A549 (cell line): ENCODE measurements at regions not wholly inside any gene's neighbourhood (a gene's known extent, or its start where the extent isn't known, plus 50 kb on each side); places are given as distances from the start of the nearest gene placed in this dataset.
A peak's percentile ranks its signal among the peaks of the same experiment; 100 is the strongest.

Experiments used
- ATAC-seq, 2 experiments: fragments of 200-7000 bp in 1 of 2; fragments of >200 bp in 1 of 2; cut with Nextera tagmentation in 1 of 2; cut with Tn5 transposase in 1 of 2; 3 replicates each; pipeline versions ENCODE4 v1.8.0 to v1.9.1; 2018 to 2020; ENCODE audit warnings: mild to moderate bottlenecking in 1 of 2, moderate library complexity in 1 of 2
- CTCF ChIA-PET: fragments of 300-600 bp; sonication (Branson Sonifier 250); formaldehyde crosslinking; extraction: SDS; loops from one replicate; lab custom pipeline; 2021; ENCODE audit warnings: antibody characterized with exemption, inconsistent platforms; lab: Yijun Ruan, JAX
- POLR2A ChIA-PET: fragments of 350-600 bp; formaldehyde crosslinking; extraction: SDS; loops from one replicate; lab custom pipeline; 2021; ENCODE audit warnings: antibody characterized with exemption, inconsistent platforms; lab: Yijun Ruan, JAX
- DNase-seq, 2 experiments: peaks; one replicate each; pipeline versions ENCODE4 v3.0.0 to v3.0.0-alpha.2; 2011 to 2016; ENCODE audit warnings: low read depth in 1 of 2, low spot score in 1 of 2
- FAIRE-seq: peaks from 2 replicates; lab custom pipeline; 2011; peaks lifted over from hg19 to GRCh38; lab: Jason Lieb, UNC
- H3K27ac ChIP-seq, 2 experiments: fragments of >200 bp; sonication (Bioruptor Twin); formaldehyde crosslinking; 3 replicates each; pipeline ENCODE4 v1.5.1; 2016 to 2017
- H3K4me1 ChIP-seq: fragments of >200 bp; sonication (Bioruptor Twin); formaldehyde crosslinking; 3 replicates; pipeline ENCODE4 v1.6.1; 2016
- H3K4me2 ChIP-seq: fragments of >200 bp; sonication (Bioruptor Twin); formaldehyde crosslinking; 3 replicates; pipeline ENCODE4 v1.6.1; 2016
- H3K4me3 ChIP-seq: fragments of >200 bp; sonication (Bioruptor Twin); formaldehyde crosslinking; 3 replicates; pipeline ENCODE4 v1.5.1; 2016
- H3K9me3 ChIP-seq: fragments of >200 bp; sonication (Bioruptor Twin); formaldehyde crosslinking; 3 replicates; pipeline ENCODE4 v1.6.1; 2016
- BHLHE40 ChIP-seq: IDR thresholded peaks from 2 replicates; pipeline ENCODE4 v1.6.1; 2012; ENCODE audit warnings: low read depth, low read length, inconsistent platforms
- CBX2 ChIP-seq: fragments of 200-600 bp; sonication (generic); IDR thresholded peaks from 2 replicates; pipeline ENCODE4 v1.6.1; 2016; ENCODE audit warnings: low read depth, mild to moderate bottlenecking, borderline replicate concordance
- CHD4 ChIP-seq: fragments of 200-600 bp; sonication (generic); IDR thresholded peaks from 2 replicates; pipeline ENCODE4 v1.6.1; 2016; ENCODE audit warnings: antibody characterized with exemption, mild to moderate bottlenecking, borderline replicate concordance
- EHMT2 ChIP-seq: fragments of 200-600 bp; sonication (generic); IDR thresholded peaks from 2 replicates; pipeline ENCODE4 v1.6.1; 2016; ENCODE audit warnings: antibody characterized with exemption, low read depth, mild to moderate bottlenecking, moderate library complexity
- ESRRA ChIP-seq: fragments of 150-350 bp; IDR thresholded peaks from 2 replicates; pipeline ENCODE4 v1.6.1; 2014; ENCODE audit warnings: mild to moderate bottlenecking, low read length, borderline replicate concordance
- HOXB13 ChIP-seq: fragments of 250-450 bp; sonication (Bioruptor Pico); IDR thresholded peaks from 2 replicates; pipeline ENCODE4 v1.5.0; 2020; ENCODE audit warnings: low read depth, mild to moderate bottlenecking, moderate library complexity
- HOXB5 ChIP-seq: fragments of 250-450 bp; sonication (Bioruptor Pico); IDR thresholded peaks from 2 replicates; pipeline ENCODE4 v1.5.0; 2020; ENCODE audit warnings: mild to moderate bottlenecking, moderate library complexity
- JUN ChIP-seq, 2 experiments: fragments of >200 bp; sonication (Bioruptor Twin); formaldehyde crosslinking; IDR thresholded peaks; 2 replicates in 1 of 2; 3 replicates in 1 of 2; pipeline ENCODE4 v1.6.1; 2016 to 2017
- MAFK ChIP-seq: fragments of 450-650 bp; IDR thresholded peaks from 2 replicates; pipeline ENCODE4 v1.6.1; 2014; ENCODE audit not compliant: partially characterized antibody
- MAZ ChIP-seq: fragments of 150-350 bp; IDR thresholded peaks from 2 replicates; pipeline ENCODE4 v1.6.1; 2014; ENCODE audit warnings: antibody characterized with exemption, low read depth, low read length, borderline replicate concordance
- NFE2L2 ChIP-seq: fragments of 150-350 bp; conservative IDR thresholded peaks from 2 replicates; pipeline ENCODE4 v1.6.1; 2014; ENCODE audit warnings: low read length
- NR3C1 ChIP-seq: fragments of >200 bp; sonication (Bioruptor Twin); formaldehyde crosslinking; IDR thresholded peaks from 3 replicates; pipeline ENCODE4 v1.6.1; 2017
- POLR2AphosphoS2 ChIP-seq: conservative IDR thresholded peaks from 2 replicates; pipeline ENCODE4 v1.6.1; 2012; ENCODE audit warnings: low read length, improper control_type of control experiment, inconsistent platforms
- RAD21 ChIP-seq, 2 experiments: fragments of >200 bp in 1 of 2; sonication (Bioruptor Twin) in 1 of 2; formaldehyde crosslinking in 1 of 2; IDR thresholded peaks in 1 of 2; conservative IDR thresholded peaks in 1 of 2; 2 replicates in 1 of 2; 3 replicates in 1 of 2; pipeline ENCODE4 v1.6.1; 2012 to 2018; ENCODE audit warnings: inconsistent platforms in 1 of 2
- REST ChIP-seq: fragments of 200-600 bp; sonication (generic); IDR thresholded peaks from 2 replicates; pipeline ENCODE4 v1.6.1; 2016; ENCODE audit warnings: antibody characterized with exemption, mild to moderate bottlenecking, moderate library complexity
- SMC3 ChIP-seq: fragments of >200 bp; sonication (Bioruptor Twin); formaldehyde crosslinking; IDR thresholded peaks from 3 replicates; pipeline ENCODE4 v1.6.1; 2018; ENCODE audit warnings: inconsistent platforms
- TFCP2L1 ChIP-seq: fragments of 250-450 bp; sonication (Bioruptor Pico); IDR thresholded peaks from 2 replicates; pipeline ENCODE4 v1.5.0; 2021; ENCODE audit warnings: mild to moderate bottlenecking
- ZSCAN20 ChIP-seq: fragments of 250-450 bp; sonication (Bioruptor Pico); IDR thresholded peaks from 2 replicates; pipeline ENCODE4 v1.8.0; 2022; ENCODE audit warnings: mild to moderate bottlenecking, moderate library complexity
- WGBS: methylation state at CpG from one replicate; pipeline ENCODE4 v1.1.6; 2017; ENCODE audit errors: missing lambda C conversion rate; 5-methylcytosine and 5-hydroxymethylcytosine counted together
- TF ChIP-seq, protein P1 (sequence below): fragments of >200 bp; sonication (Bioruptor Twin); formaldehyde crosslinking; IDR thresholded peaks from 3 replicates; pipeline ENCODE4 v1.5.1; 2016

DNA sequence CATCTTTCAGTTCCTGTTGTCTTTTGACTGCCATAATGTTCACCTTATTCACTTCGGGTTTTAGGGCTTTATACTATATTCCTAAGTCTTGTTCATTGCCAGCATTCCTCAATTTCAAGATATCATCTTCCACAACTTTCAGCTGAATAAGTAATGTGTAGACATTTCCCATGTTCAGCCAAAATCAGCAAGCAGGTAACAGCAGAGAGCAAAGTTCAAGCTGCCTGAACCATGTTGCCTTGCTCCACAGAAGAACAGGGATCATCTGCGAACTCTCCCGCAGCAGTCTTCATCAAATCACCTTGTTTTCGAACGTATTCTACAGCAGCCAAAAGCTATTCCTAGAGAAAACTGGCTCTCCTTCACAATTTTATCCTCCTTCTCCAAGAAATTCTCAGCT is 95.3 kb upstream of the CCDC112 start:
- CTCF ChIA-PET: interaction anchor here (1.0 kb wide), 1 partner anchor 82 kb away, joined by 3 read pairs; no protein-coding TSS in a partner anchor
- Histone ChIP-seq H3K9me3 (no peaks in the 10 kb centered on the region), H3K4me3 (no peak overlapping the region), H3K27ac (no peak overlapping the region), H3K4me2 (no peak overlapping the region), H3K4me1 (no peaks in the 10 kb centered on the region)
- TF ChIP-seq NR3C1: no peak
- WGBS: 68% methylated on average over 5 of the region's 5 CpGs
- POLR2A ChIA-PET: no interaction called here
- FAIRE-seq (no peak), ATAC-seq (no peak), DNase-seq (no peak)

- ATAC-seq (peak; percentile 30 to 57; a peak in 4 of 6 replicates), FAIRE-seq (no peak)
- ChIA-PET CTCF (interaction anchor here (1.0 to 1.5 kb wide), 2 partner anchors 9 to 80 kb away, joined by 3 to 5 read pairs; no protein-coding TSS in a partner anchor), POLR2A (no interaction called here)
- no peak overlapping the region for H3K4me2 ChIP-seq
- H3K4me1 ChIP-seq: no peaks in the 10 kb centered on the region
- no peak overlapping the region for H3K27ac ChIP-seq
- H3K4me3 ChIP-seq: no peak overlapping the region
- TF ChIP-seq SMC3: peak; percentile 30; the same call in 1 of the 3 replicates
- no peak for TF ChIP-seq POLR2AphosphoS2
- TF ChIP-seq RAD21 (conservative IDR thresholded peaks at IDR 0.05 in 1 of 2, IDR thresholded peaks at IDR 0.05 in 1 of 2): peak; percentile 17 to 28; a peak in 1 of 5 replicates
- TF ChIP-seq, all 56 proteins: peak for 2
- no peaks in the 10 kb centered on the region for H3K9me3 ChIP-seq
- 86% methylated on average over 15 of the region's 15 CpGs for WGBS
- DNase-seq: peak in 1 of 2 experiments; percentile 21
Measured at GRCh38 chr5:115389799-115390382, 93.4 kb upstream of the CCDC112 start.

DNA sequence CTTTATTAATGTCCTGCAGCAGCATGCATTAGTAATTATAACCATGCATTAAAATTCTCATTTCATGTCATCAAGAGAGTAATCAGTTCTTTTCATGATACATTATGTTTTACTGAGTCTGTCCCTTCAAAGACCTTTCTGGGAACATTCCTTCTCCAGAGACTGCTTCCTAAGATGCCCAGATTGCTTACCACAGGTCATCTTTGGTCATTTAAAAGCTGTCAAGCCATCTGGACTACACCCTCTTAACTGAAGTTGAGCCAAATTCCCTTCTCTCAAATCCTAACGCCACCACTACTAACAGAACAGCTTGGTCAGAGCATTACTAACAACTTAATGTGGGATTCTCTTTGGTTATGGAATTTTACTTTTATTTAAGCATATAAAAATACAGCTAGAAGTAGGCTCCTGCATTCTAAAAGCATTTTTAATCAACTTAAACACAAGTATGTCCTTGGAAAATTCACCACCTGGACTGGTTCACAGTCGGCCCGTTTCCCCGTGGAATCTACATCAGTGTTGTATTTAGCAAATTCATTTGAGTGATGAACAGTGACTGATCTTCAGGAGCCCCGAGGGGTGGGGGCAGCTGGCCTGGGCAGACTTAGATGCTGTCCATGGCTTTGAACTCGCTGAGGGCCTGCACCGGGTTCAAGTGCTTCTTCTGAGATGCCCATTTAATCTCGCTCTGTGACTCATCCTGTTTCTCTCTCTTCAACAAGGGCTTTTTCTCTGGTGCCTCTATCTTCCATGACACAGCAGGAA is 92.8 kb upstream of the CCDC112 start:
- FAIRE-seq (no peak), ATAC-seq (no peak), DNase-seq (no peak)
- Histone ChIP-seq H3K4me3 (no peak overlapping the region), H3K4me2 (no peak overlapping the region), H3K27ac (no peak overlapping the region), H3K4me1 (no peaks in the 10 kb centered on the region), H3K9me3 (no peaks in the 10 kb centered on the region)
- ChIA-PET POLR2A (no interaction called here), CTCF (interaction anchor here (0.8 kb wide), 1 partner anchor 117 kb away, joined by 3 read pairs; no protein-coding TSS in a partner anchor)
- WGBS: 66% methylated on average over 8 of the region's 8 CpGs
- no peak for TF ChIP-seq ZSCAN20 (CRISPR knock-in tag)
- no peak for TF ChIP-seq EHMT2
- TF ChIP-seq ESRRA: no peak
- no peak for TF ChIP-seq TFCP2L1
- TF ChIP-seq MAFK: no peak
- no peak for TF ChIP-seq HOXB13 (CRISPR knock-in tag)
- TF ChIP-seq CBX2: no peak
- no peak for TF ChIP-seq JUN (IDR thresholded peaks at IDR 0.05)
- no peak for TF ChIP-seq NFE2L2
- no peak for TF ChIP-seq REST
- TF ChIP-seq CHD4: no peak
- no peak for TF ChIP-seq POLR2AphosphoS2
- TF ChIP-seq BHLHE40: no peak
- TF ChIP-seq, protein P1, sequence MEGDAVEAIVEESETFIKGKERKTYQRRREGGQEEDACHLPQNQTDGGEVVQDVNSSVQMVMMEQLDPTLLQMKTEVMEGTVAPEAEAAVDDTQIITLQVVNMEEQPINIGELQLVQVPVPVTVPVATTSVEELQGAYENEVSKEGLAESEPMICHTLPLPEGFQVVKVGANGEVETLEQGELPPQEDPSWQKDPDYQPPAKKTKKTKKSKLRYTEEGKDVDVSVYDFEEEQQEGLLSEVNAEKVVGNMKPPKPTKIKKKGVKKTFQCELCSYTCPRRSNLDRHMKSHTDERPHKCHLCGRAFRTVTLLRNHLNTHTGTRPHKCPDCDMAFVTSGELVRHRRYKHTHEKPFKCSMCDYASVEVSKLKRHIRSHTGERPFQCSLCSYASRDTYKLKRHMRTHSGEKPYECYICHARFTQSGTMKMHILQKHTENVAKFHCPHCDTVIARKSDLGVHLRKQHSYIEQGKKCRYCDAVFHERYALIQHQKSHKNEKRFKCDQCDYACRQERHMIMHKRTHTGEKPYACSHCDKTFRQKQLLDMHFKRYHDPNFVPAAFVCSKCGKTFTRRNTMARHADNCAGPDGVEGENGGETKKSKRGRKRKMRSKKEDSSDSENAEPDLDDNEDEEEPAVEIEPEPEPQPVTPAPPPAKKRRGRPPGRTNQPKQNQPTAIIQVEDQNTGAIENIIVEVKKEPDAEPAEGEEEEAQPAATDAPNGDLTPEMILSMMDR: no peak
- no peak for TF ChIP-seq HOXB5 (CRISPR knock-in tag)
- no peak for TF ChIP-seq MAZ
